Keratinocyte (primary cell): ENCODE measurements at regions not wholly inside any gene's neighbourhood (a gene's known extent, or its start where the extent isn't known, plus 50 kb on each side); places are given as distances from the start of the nearest gene placed in this dataset.

Experiments
- EZH2 ChIP-seq: IDR thresholded peaks from one replicate; pipeline ENCODE4 v1.6.1; 2012; ENCODE audit warnings: inconsistent platforms, mild to moderate bottlenecking, low read length, moderate library complexity
- TF ChIP-seq, protein P1 (sequence below), 3 experiments: IDR thresholded peaks in 1 of 3; conservative IDR thresholded peaks in 1 of 3; optimal IDR thresholded peaks in 1 of 3; 2 replicates in 2 of 3; 3 replicates in 1 of 3; pipeline versions ENCODE3 to v1.5.1; 2011; ENCODE audit warnings: low read length in 3 of 3, mild to moderate bottlenecking in 3 of 3, moderate library complexity in 2 of 3, control low read depth in 1 of 3, inconsistent platforms in 1 of 3; ENCODE audit not compliant: insufficient read depth in 2 of 3; ENCODE audit errors: extremely low read depth in 1 of 3

DNA sequence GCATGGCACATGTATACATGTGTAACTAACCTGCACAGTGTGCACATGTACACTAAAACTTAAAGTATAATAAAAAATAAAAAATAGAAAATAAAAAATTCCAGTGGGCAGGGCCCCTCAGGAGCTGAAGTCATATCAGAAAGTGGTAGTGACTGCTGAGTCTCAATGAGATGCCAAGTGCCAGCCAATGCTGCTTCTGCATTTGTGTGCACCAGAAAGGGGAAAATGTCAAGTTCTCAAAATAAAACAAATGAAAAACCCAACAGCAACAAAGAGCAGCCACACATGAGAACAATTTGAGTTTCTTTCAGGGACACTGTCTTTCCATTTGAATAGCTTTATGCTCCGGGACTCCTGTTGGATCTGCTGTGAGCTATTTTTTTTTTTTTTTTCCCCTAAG is 117.2 kb upstream of the CCDC112 start:
- TF ChIP-seq, protein P1, sequence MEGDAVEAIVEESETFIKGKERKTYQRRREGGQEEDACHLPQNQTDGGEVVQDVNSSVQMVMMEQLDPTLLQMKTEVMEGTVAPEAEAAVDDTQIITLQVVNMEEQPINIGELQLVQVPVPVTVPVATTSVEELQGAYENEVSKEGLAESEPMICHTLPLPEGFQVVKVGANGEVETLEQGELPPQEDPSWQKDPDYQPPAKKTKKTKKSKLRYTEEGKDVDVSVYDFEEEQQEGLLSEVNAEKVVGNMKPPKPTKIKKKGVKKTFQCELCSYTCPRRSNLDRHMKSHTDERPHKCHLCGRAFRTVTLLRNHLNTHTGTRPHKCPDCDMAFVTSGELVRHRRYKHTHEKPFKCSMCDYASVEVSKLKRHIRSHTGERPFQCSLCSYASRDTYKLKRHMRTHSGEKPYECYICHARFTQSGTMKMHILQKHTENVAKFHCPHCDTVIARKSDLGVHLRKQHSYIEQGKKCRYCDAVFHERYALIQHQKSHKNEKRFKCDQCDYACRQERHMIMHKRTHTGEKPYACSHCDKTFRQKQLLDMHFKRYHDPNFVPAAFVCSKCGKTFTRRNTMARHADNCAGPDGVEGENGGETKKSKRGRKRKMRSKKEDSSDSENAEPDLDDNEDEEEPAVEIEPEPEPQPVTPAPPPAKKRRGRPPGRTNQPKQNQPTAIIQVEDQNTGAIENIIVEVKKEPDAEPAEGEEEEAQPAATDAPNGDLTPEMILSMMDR (optimal IDR thresholded peaks at IDR 0.05 in 1 of 3, IDR thresholded peaks at IDR 0.05 in 1 of 3, conservative IDR thresholded peaks at IDR 0.05 in 1 of 3; ENCODE audit: extremely low read depth in 1 of 3, insufficient read depth in 2 of 3, low read length in 3 of 3) = no peak
- TF ChIP-seq EZH2 = no peak
